DND-41 (cell line): ENCODE measurements at regions not wholly inside any gene's neighbourhood (a gene's known extent, or its start where the extent isn't known, plus 50 kb on each side); places are given as distances from the start of the nearest gene placed in this dataset.

ENCODE experiments used
- CTCF ChIP-seq: IDR thresholded peaks from 2 replicates; pipeline ENCODE4 v1.5.1; 2012; ENCODE audit warnings: borderline replicate concordance, low read length, moderate library complexity, mild to moderate bottlenecking; ENCODE audit not compliant: poor library complexity, severe bottlenecking; ENCODE audit errors: extremely low read depth
- EZH2 ChIP-seq: IDR thresholded peaks from 3 replicates; pipeline ENCODE4 v1.6.1; 2012; ENCODE audit warnings: borderline replicate concordance, low read depth, mild to moderate bottlenecking, moderate library complexity, low read length, inconsistent platforms; ENCODE audit not compliant: severe bottlenecking

- no peak for TF ChIP-seq CTCF
- TF ChIP-seq EZH2 = no peak
Measured at GRCh38 chr17:54347495-54347894, 524.8 kb downstream of the KIF2B start.
